ENCODE measurements at regions not wholly inside any gene's neighbourhood (a gene's known extent, or its start where the extent isn't known, plus 50 kb on each side); places are given as distances from the start of the nearest gene placed in this dataset.
"Not testable (repeated sequence)": the region's sequence is repeated elsewhere in the genome, so short reads cannot be mapped to it uniquely, and the experiment has no call there.

DNA sequence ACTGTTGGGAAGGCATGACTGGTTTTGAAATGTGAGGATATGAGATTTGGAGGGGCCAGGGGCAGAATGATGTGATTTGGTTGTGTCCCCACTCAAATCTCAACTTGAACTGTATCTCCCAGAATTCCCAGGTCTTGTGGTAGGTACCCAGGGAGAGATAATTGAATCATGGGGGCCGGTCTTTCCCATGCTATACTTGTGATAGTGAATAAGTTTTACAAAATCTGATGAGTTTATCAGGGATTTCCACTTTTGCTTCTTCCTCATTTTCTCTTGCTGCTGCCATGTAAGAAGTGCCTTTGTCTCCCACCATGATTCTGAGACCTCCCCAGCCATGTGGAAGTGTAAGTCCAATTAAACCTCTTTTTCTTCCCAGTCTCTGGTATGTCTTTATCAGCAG lies 170.1 kb upstream of the JUN start:
- not testable (repeated sequence) for TF ChIP-seq SUZ12 (IDR thresholded peaks at IDR 0.05; ENCODE audit: extremely low read depth, insufficient read depth, insufficient read length); YY1 (IDR thresholded peaks at IDR 0.05; ENCODE audit: insufficient read depth, insufficient read length)
